ENCODE measurements at regions not wholly inside any gene's neighbourhood (a gene's known extent, or its start where the extent isn't known, plus 50 kb on each side); places are given as distances from the start of the nearest gene placed in this dataset.

GRCh38 chr12:30023186-30023585, 239.4 kb upstream of the TMTC1 start:
- no peak for TF ChIP-seq CTCF (IDR thresholded peaks at IDR 0.05)
- no peak for TF ChIP-seq REST (IDR thresholded peaks at IDR 0.05)
- TF ChIP-seq CEBPB (IDR thresholded peaks at IDR 0.05): no peak
- TF ChIP-seq RCOR1 (IDR thresholded peaks at IDR 0.05; ENCODE audit: low read depth, low read length): no peak
- TF ChIP-seq PHF8 (IDR thresholded peaks at IDR 0.05; ENCODE audit: borderline replicate concordance, low read depth): no peak
- no peak for TF ChIP-seq RAD21 (conservative IDR thresholded peaks at IDR 0.05 in 1 of 2, IDR thresholded peaks at IDR 0.05 in 1 of 2)
- TF ChIP-seq HMGXB4 (CRISPR knock-in tag; IDR thresholded peaks at IDR 0.05; ENCODE audit: borderline replicate concordance): no peak
- TF ChIP-seq POLR2A (IDR thresholded peaks at IDR 0.05; ENCODE audit: low read length): no peak
- TF ChIP-seq EHMT2 (IDR thresholded peaks at IDR 0.05; ENCODE audit: low read depth): no peak
- no peak for TF ChIP-seq CHD4 (IDR thresholded peaks at IDR 0.05; ENCODE audit: borderline replicate concordance)
- no peak for TF ChIP-seq MAZ (IDR thresholded peaks at IDR 0.05; ENCODE audit: borderline replicate concordance, low read depth, low read length)
- TF ChIP-seq ESRRA (IDR thresholded peaks at IDR 0.05; ENCODE audit: borderline replicate concordance, low read length): no peak
- TF ChIP-seq FOSL2 (IDR thresholded peaks at IDR 0.05): no peak
- TF ChIP-seq FOSL2 (CRISPR knock-in tag; IDR thresholded peaks at IDR 0.05): no peak
- TF ChIP-seq, protein P1, sequence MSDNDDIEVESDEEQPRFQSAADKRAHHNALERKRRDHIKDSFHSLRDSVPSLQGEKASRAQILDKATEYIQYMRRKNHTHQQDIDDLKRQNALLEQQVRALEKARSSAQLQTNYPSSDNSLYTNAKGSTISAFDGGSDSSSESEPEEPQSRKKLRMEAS (IDR thresholded peaks at IDR 0.05): no peak

Data from A549 (cell line).